ENCODE measurements at regions not wholly inside any gene's neighbourhood (a gene's known extent, or its start where the extent isn't known, plus 50 kb on each side); places are given as distances from the start of the nearest gene placed in this dataset.

GRCh38 chrX:148228521-148228920 is 247.4 kb downstream of the FMR1NB start:
- TF ChIP-seq MAX (IDR thresholded peaks at IDR 0.05; ENCODE audit: low read depth, low read length) (no peak), CTCF (IDR thresholded peaks at IDR 0.05; ENCODE audit: low read depth, low read length) (no peak), MYC (IDR thresholded peaks at IDR 0.05; ENCODE audit: low read depth, low read length) (no peak), POLR2A (IDR thresholded peaks at IDR 0.05; ENCODE audit: extremely low read depth, insufficient read length) (no peak)

Measured in NB4 (cell line).